EH (cell line): ENCODE measurements at regions not wholly inside any gene's neighbourhood (a gene's known extent, or its start where the extent isn't known, plus 50 kb on each side); places are given as distances from the start of the nearest gene placed in this dataset.
"Not testable (repeated sequence)": the region's sequence is repeated elsewhere in the genome, so short reads cannot be mapped to it uniquely, and the experiment has no call there.

ENCODE experiments used
- DNase-seq: peaks from one replicate; pipeline ENCODE4 v3.0.0-alpha.2; 2015; ENCODE audit warnings: low read depth

DNA sequence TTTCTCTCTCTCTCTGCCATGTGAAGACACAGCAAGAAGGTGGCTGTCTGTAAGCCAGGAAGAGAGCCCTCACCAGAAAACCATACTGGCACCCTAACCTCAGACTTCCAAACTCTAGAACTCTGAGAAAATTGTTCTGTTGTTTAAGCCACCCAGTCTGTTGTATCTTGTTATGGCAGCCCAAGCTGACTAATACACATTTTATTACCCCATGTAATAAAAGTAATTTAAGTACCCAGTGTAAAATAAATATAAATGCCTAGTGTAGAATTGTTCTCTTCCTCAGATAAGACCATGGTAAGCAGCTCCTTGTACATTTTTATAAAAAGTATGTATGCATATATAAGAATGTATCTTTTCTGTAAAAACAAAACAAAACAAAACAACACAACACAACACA lies 119.7 kb downstream of the DTL start:
- DNase-seq, result no peak

DNA sequence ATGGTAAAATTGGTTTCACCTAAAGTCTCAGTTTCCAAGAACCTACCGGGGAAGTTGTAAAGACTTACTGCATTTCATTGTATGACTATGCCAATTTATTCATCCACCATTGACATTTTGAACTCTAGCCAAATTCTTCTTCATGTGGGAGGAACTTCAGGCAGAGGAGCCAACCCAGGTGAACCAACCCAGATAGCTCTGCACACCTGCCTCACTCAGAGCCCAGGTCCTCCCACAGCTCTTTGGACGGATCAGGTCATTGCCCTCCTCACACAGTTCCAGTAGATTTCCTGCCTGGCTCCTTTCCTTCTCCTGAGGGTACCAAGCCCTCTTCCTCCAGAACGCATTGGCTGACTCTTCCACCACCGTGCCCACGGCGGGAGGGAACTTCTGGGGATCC lies 121.7 kb downstream of the DTL start:
- DNase-seq, result no peak

DNA sequence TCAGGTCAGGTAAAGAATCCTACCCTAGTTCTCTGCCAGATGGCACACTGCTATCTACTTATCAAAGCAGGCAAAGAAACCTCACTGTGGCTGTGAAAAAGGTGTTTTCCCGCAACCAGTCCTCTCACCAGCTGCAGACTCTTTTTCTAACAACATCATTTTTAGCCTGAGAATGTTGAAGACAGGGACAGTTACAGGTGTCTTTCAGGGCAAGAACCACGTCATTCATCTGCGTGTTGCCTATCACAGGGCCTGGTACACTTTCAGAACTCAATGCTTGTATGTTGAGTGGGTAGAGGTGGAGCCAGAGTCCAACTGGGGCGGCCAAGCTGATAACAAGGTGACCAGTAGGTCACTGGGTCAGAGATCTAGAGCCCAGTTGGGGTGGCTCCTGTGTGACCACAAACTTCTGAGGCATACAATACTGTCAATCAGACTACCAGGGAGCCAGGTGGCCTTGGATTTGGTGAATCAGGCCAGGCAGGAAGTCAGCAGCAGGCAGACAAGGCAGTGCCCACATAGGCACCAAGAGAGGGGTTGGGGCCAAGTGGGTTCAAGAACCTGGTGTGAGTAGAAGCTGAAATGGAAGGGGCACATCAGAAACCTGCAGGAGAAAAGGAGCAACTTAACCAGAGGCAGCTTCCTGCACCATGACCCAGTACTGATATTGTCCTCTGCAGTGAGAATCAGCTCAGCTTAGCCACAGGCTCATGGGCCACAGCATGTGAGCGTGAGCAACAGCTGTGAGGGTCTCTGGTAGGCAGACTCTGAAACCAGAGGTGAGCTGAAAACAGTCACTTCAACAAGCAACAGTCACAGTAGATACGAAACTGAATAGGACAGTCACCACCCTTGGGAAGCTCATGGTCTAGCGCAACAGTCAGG lies 123.6 kb downstream of the DTL start:
- no peak for DNase-seq

DNA sequence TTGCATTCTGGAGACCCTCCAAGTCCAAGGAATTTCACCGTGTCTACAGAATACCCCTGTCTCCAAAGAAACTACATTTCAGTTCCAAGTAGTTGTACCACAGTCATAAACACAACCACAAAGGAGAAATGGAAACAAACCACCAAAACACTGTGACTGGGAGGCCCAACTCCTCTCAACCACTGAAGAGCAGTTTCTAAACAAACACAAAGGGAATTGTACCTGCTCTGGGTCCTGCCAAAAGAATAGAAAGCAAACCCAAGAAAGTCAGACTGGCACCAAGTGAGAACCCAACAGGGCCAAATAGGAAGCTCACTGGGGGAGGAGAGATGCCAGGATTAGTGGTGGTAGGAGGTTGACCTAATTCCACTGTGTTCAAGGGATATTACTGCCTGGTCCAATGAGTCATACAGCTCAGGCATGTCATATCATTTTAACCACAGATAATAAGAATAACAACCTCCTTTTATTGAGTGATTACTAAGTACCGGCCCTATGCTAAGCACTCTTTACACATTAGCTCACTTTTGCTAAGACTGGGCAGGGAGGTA lies 123.9 kb upstream of the PPP2R5A start:
- DNase-seq, result peak; percentile 92

DNA sequence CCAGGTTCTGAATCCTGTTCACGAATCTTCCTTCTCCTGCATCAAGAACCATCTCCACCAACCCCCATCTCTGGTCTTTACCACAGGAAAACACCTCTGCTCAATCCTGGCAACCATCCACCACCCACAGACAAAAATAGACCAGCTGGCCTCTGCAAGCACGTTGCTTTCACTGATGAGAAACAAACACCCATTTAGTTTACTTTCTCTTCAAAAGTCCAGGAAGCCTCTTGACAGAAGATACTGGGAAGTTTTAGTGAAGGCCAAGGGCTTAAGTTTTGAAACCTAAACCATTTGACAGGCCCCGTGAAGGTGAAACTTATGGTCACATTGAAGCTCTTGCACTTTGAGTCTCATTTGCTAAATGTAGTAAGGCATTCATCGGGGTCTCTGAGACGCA lies 122.6 kb upstream of the PPP2R5A start:
- DNase-seq, result peak; percentile 82

DNA sequence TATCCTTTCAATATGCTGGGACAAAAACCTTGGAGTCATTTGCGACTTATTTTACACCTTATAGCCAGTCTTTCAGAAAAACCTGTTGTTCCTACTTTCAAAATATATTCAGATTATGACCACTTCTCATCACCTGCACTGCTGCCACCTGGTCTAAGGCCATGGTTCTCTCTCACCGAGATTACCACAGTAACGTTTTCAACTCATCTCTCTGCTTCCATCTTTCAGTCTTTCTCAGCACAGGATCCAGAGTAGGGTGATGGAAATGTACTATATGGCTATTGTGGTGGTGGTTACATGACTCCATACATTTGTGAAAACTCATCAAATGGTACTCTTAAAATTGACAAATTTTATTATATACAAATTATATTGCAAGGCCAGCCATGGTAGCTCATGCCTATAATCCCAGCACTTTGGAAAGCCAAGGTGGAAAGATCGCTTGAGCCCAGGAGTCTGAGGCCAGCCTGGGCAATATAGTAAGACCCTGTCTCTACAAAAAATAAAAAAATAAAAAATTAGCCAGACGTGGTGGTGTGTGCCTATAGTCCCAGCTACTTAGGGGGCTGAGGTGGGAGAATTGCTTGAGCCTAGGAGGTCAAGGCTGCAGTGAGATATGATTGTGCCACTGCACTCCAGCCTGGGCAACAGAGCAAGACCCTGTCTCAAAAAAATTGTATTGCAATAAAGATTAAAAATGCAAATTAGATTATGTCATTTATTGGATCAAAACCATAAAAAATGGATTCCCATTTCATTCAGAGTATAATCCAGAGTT lies 120.9 kb upstream of the PPP2R5A start:
- DNase-seq, result no peak

DNA sequence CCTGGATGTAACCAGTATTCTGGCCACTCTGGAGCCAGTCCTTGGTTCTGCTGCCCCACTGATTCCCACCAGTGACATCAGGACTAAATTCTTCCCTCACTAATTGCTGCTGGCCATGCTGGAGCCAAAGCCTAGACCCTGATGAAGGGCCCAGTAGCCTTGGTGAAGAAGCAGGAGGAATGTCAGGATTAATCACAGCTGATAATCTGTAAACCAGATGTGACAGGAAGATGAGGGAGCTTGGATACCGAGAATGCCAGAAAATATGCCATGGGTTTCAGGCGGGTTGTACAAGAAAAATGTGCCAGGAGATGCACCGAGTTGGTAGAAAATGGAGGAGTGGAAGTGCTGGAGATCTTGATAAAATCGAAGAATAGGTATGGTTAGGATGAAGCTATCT lies 119.0 kb upstream of the PPP2R5A start:
- peak; percentile 49 for DNase-seq

DNA sequence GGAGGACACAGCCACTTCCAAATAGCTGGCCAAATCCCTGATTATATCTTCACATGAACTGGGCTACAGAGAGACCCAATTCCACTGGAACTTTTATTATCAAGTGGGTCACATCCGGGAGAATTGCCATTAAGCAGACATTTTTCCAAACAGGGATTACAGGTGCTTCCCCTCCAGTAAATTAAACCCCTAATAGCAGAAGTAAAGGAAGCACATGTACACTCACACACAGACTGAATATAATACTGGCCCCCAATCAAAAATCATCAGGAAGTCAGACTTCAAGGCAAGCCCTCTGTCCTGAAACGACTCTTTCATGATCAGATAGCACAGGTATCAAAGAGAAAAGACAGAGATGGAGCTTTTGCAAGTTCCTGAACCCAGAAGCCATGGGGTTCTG lies 118.6 kb upstream of the PPP2R5A start:
- DNase-seq, result no peak

DNA sequence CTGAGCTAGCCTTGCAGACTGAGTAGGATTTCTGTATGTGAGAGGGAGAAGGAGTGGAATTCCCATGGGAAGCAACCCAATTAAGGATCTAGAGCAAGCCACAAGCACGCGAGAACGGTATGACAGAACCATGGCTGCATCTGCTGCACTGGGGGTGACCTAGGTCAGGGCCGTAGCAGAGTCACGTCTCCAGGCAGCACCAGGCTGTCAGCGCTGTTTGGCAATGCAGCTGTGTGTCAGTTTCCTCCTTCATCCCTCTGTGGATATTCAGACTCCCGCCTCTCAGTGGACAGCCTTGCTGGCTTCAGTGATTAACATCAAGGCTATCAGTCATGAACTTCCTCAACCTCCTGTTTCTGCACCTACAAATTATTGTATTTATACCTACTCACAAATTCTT lies 118.1 kb upstream of the PPP2R5A start:
- peak; percentile 95 for DNase-seq

DNA sequence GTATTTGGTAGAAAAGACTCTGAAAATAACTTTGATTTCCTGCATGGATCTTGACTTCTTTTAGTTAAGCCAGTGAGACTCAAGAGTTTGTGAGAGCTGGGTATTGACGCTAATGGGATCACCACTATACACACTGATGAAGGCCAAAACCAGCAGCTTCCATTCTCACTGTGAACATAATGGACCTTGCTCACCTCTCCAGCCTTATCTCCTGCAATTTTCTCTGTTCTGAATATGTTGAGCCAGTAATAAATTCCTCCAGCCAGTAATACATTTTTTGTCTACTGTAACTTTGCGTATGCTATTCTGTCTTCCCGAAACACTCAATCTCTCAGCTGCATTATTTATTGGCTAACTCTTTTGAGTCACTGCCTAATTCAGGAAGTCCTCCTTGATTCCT lies 111.6 kb upstream of the PPP2R5A start:
- DNase-seq, result no peak

DNA sequence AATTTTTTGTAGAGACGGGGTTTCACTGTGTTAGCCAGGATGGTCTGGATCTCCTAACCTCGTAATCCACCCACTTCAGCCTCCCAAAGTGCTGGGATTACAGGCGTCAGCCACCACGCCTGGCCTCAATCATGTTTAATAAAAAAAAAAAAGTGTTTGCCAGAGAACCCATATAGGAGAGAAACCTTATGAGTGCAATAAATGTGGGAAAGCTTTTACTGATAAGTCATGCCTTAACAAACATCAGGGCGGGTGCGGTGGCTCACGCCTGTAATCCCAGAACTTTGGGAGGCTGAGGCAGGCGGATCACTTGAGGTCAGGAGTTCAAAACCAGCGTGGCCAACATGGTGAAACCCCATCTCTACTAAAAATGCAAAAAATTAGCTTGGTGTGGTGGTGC lies 110.9 kb upstream of the PPP2R5A start:
- not testable (repeated sequence) for DNase-seq

DNA sequence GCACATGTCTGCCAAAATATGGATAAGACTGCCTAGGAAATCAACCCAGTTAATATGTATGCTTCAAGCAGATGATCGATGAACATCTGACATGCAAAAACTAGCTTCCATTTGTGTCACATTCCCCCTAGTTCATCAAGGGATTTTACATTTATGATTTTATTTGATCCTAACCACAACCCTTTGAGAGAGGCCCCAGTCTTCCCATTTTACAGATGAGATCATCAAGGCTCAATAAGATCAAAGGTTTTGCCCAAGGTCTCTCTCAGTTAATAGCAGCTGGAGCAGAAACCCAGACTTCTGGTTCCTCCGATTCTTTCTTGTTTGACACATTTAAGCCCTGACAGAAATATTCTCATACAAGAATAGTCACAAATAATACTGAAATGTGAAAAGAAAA lies 107.7 kb upstream of the PPP2R5A start:
- DNase-seq, result no peak

DNA sequence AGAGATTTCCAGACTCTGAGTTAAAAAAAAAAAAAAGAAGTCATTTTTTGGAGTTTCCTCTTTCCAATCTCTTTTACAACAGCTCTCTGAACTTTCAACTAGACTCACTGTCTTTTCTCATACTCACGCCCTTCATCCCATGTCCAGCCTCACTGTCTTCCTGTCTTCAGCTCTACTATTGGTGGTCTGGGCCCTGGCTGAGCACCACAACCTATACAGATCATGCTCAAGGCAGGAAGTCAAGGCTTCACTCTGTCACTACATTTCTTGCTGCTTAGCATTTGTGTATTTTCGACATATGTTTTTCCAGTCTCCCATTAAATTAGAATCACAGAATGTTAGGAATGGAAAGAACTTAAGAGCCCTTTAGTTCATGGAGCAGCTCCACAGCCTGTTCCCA lies 106.4 kb upstream of the PPP2R5A start:
- DNase-seq, result peak; percentile 82

DNA sequence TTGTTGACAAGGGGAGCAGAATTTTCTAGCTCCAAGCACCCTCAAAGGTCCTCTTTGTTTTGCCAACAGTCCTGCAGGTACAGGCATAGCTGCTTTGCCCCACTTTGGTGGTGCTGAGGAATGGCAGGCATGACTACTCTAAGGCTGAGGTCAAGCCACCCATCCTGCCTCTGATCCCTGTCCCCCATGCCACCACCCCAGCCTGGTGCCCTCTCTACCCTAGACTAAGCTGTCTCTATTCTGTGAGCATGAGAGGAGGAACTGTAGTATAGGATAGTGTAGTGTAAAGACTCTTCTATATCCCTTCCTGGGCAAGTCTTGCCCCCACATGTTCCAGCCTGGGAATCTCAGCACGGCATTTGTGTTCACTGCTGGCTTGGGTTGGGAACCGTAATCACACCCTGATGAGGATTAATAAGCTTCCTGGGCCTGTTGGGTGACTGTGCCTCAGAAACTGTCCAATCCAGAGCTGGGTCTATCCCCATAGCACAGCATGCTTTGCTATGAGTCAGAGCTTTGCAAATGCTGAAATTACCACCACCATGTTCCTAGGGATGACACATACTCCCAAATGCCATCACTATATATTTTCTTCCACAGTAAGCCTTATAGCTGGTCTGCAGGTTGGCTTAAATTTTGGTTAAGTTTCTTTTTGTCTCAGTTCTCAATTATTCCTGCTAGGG lies 105.7 kb upstream of the PPP2R5A start:
- peak; percentile 98 for DNase-seq

DNA sequence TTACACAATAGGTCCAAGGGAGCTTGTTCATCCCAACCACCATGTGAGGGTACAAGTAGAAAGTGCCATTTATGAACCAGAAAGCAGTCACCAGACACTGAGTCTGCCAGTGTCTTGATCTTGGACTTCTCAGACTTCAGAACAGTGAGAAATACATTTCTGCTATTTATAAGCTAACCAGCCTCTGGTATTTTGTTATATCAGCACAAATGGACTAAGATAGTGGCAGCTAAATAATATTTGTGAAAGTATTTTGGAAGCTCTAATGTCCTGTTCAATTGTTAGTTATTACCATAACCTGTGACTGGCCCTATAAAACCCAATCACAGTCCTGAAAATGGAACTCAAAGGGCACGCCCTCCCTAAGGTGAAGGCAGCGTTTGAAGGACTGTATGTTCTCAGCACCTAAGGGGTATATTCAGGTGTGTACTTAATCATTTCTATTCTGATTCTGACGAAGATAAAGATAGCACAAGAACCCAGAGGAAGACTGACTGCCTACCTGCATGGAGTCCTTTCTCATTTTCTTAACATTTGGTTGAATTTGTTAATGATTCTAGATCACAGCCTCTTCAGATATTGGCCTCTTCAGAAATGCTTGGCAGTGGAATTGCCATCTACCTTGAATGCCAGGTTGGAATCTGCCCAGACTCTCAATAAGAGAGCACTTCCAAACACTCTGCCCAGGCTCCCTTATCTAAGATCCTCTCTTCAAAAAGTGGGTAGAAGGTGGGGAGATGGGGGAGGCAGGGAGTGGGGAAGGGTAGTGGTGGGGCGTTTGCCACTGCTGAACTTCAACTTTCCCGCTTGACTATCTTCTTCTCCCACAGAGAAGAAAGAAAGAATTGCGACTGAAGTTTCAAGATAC lies 104.0 kb upstream of the PPP2R5A start:
- DNase-seq, result no peak

DNA sequence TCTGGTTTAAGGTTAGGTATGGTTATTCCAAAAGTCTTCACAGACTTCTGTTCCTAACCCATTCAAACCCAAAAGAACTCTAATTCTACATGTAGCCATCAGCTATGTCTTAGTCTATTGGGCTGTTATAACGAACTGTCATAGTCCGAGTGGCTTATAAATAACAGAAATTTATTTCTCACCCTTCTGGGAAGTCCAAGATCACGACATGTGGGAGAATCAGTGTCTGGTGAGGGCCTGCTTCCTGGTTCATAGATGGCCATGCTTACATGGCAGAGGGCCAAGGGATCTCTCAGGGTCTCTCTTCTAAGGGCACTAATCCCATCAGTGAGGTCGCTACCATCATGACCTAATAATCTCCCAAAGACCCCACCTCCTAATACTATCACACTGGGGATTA lies 103.0 kb upstream of the PPP2R5A start:
- DNase-seq, result no peak

DNA sequence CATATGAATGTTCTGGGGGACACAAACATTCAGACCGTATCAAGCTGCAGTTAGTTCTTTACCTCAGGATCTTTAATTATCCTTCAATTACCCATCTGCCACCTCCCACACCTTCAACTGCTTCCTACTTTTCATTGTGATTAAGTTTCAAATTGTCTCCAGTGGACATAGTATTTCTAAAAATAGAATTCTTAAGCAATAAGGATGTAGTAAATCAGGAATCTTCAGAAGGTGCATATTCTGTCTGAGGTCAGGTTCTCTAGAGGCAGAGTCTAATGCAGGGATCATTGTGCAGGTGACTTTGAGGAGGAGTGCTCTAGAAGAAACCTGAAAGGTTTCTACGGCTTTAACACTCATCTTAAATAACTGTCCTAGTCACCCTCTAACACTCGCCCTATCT lies 102.6 kb upstream of the PPP2R5A start:
- DNase-seq, result no peak

DNA sequence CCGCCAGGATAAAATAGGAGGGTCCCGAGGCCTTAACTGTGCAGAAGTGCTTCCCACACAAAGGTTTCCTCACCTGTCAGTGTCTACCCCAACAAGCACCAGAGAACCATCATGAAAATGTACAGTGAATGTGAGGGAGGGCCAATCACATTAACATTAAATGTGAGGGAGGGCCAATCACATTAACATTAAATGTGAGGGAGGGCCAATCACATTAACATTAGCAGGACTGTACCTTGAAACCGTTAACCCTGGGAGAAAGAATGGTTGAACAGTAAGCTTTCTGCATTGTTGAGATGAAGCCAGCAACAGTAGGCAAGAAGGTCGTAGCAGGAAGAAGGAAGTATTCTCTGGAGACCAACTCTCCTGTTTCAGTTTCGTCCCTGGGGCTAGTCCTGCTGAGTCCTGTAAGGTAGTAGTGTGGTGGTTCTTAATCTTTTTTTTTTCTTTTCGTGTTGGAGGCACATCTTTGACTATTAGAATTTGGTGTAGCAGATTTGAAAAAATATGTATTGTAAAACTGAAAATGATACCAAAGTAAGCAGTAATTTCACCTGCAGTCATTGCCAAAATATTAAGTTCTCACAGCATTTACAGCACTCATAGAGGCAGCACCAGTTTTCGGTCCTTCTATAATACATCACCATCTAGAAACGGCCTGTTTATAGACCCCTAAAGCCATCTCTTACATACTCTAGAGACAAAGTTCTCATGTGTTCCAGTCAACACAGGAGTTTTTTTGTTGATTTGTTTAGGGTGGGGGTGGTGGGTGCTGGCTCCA lies 98.6 kb upstream of the PPP2R5A start:
- DNase-seq, result no peak

DNA sequence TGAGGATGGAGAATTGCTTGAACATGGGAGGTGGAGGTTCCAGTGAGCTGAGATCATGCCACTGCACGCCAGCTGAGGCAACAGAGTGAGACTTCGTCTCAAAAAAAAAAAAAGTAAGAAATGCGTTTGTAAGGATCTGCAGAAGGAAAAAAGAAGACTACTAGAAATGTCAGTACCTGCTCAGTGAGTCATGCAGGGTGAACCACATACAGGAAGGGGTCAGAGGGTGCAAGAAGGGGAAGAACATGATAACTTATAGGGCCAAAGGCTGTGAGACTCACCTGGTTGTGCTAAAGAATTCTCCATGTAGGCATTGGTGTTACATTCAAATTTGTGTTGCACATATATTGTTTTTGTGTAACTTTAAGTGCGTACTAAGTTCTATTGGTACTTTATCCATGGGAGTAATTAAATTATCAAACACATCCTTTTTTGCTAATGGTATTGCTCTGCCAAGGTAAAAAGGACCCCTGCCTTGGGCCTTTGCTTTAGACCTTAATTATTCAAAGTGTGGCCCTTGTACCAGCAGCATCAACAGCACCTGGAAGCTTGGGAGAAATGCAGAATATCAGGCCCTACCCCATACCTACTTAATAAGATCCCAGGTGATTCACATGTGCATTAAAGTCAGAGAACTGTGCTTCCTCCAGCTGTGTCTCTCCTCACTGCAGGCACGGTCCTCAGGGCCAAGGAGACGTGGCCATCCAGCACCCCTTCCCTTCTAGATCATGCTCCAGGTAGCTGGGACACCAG lies 96.4 kb upstream of the PPP2R5A start:
- no peak for DNase-seq

DNA sequence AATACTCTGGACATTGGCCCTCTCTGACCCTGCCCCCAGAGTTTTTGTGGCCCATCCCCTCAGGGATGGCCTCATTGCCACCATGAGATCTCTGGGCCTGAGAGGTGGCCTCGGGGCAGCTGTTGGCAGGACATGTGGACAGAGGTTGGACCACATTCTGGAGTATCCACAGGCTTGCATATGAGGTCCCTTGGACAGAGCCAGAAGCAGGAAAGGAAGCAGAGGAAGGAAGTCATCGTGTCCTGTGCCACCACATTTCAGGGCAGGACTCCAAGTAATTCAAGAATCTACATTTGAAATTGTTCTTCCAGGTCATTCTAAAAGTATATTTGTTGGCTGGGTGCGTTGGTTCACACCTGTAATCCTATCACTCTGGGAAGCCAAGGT lies 95.9 kb upstream of the PPP2R5A start:
- DNase-seq, result no peak
